Smooth muscle cell (in vitro differentiated cells): ENCODE measurements at regions not wholly inside any gene's neighbourhood (a gene's known extent, or its start where the extent isn't known, plus 50 kb on each side); places are given as distances from the start of the nearest gene placed in this dataset.

ENCODE experiments used
- DNase-seq: peaks from one replicate; lab custom pipeline; 2025; ENCODE audit not compliant: unreplicated experiment; lab: John Stamatoyannopoulos, UW
- H2AFZ ChIP-seq: fragments of 200-600 bp; sonication (generic); 2 replicates; pipeline ENCODE4 v1.6.0; 2016; ENCODE audit warnings: antibody characterized with exemption, low read depth, mild to moderate bottlenecking
- H3F3A ChIP-seq: fragments of 200-600 bp; sonication (generic); 2 replicates; pipeline ENCODE4 v1.6.0; 2017; ENCODE audit warnings: antibody characterized with exemption, low read depth
- H3K27ac ChIP-seq: fragments of 200-600 bp; sonication (generic); 2 replicates; pipeline ENCODE4 v1.5.1; 2016; ENCODE audit warnings: low read depth, mild to moderate bottlenecking
- H3K27me3 ChIP-seq: fragments of 200-600 bp; sonication (generic); 2 replicates; pipeline ENCODE4 v1.6.1; 2016; ENCODE audit warnings: low read depth, mild to moderate bottlenecking
- H3K36me3 ChIP-seq: fragments of 200-600 bp; sonication (generic); 2 replicates; pipeline ENCODE4 v1.5.1; 2016; ENCODE audit warnings: low read depth
- H3K4me1 ChIP-seq: fragments of 200-600 bp; sonication (generic); 2 replicates; pipeline ENCODE4 v1.5.1; 2016; ENCODE audit warnings: low read depth
- H3K4me2 ChIP-seq: fragments of 200-600 bp; sonication (generic); 2 replicates; pipeline ENCODE4 v1.6.0; 2016; ENCODE audit warnings: mild to moderate bottlenecking
- H3K4me3 ChIP-seq: fragments of 200-600 bp; sonication (generic); 2 replicates; pipeline ENCODE4 v1.5.1; 2016; ENCODE audit warnings: mild to moderate bottlenecking
- H3K79me2 ChIP-seq: fragments of 200-600 bp; sonication (generic); 2 replicates; pipeline ENCODE4 v1.6.0; 2016; ENCODE audit warnings: low read depth, mild to moderate bottlenecking
- H3K9ac ChIP-seq: fragments of 200-600 bp; sonication (generic); 2 replicates; pipeline ENCODE4 v1.6.0; 2016; ENCODE audit warnings: low read depth
- H3K9me3 ChIP-seq: fragments of 200-600 bp; sonication (generic); replicated peaks from 2 replicates; pipeline ENCODE4 v1.5.1; 2016; ENCODE audit warnings: low read depth
- H4K20me1 ChIP-seq: fragments of 200-600 bp; sonication (generic); 2 replicates; pipeline ENCODE4 v1.6.0; 2016; ENCODE audit warnings: low read depth
- CTCF ChIP-seq: fragments of 200-600 bp; sonication (generic); IDR thresholded peaks from 2 replicates; pipeline ENCODE4 v1.5.1; 2017; ENCODE audit warnings: borderline replicate concordance, mild to moderate bottlenecking, antibody characterized with exemption; ENCODE audit not compliant: insufficient read depth, poor library complexity, severe bottlenecking
- WGBS: methylation state at CpG from one replicate; pipeline ENCODE4 v1.1.7; 2016; ENCODE audit warnings: low lambda C conversion rate; 5-methylcytosine and 5-hydroxymethylcytosine counted together

DNA sequence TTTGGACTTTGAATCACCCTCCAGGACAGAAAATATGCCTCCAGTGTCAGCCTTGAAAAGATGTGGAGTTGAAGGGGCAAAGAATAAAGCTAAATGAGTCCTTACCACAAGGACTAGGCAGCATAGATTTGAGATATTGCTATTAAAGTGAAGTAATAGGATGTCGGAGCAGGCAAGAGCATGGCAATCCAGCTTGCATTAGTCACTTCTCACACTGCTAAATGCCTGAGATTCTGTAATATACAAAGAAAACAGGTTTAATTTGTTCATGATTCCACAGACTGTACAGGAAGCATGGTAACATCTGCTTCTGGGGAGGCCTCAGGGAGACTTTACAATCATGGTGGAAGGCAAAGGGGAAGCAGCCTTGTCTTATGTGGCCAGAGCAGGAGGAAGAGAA, 109.8 kb upstream of the PCDH7 start:
- TF ChIP-seq CTCF = no peak
- Histone ChIP-seq H3F3A (no peaks in the 10 kb centered on the region), H3K4me1 (peaks cover 6% of the 10 kb centered on the region), H3K27ac (peak overlapping the region; percentile 40), H3K79me2 (no peaks in the 10 kb centered on the region), H3K4me2 (no peak overlapping the region), H3K9ac (no peak overlapping the region), H3K36me3 (no peaks in the 10 kb centered on the region), H3K27me3 (no peaks in the 10 kb centered on the region), H4K20me1 (no peaks in the 10 kb centered on the region), H2AFZ (peak overlapping the region; percentile 56), H3K9me3 (no peaks in the 10 kb centered on the region), H3K4me3 (no peak overlapping the region)
- 22% methylated on average over 1 of the region's 1 CpG for WGBS
- DNase-seq = no peak

- no peak for TF ChIP-seq CTCF
- no peaks in the 10 kb centered on the region for H3K4me1 ChIP-seq
These were observed 105.4 kb upstream of the PCDH7 start for GRCh38 chr4:30614771-30615170.

DNA sequence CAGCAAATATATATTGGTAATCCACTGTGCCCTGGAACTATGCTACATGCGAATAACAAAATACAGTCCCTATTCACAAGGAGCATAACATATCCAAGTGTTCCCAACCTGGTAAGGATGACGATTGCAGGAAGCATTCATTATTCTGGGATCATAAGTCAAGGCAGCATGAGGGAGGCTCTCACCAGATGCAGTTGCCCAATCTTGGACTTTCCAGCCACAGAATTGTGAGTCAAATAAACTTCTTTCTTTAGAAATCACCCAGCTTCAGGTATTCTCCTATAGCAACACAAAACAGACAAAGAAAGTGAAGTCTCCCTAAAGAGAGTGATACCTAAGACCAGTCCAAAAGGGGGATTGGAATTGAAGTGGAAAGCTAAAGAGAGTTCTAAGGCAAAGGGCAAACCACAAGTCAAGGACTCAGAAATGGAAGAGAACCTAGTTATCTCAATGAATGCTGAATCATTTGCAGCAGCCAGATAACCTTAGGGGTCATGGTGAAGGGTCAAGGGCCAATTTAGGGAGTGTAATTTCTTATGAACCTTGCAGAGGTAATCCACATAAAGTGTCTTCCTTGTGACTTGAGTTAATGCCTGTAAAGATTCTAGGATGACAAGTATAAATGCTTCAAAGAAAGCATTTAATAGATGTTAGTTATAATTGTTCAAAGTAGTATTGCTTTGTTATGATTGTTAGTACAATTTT, 103.1 kb upstream of the PCDH7 start:
- H3K9ac ChIP-seq = no peak overlapping the region
- no peak for DNase-seq

More at GRCh38 chr4:30614771-30615170, 105.4 kb upstream of the PCDH7 start:
- Histone ChIP-seq H4K20me1 (no peaks in the 10 kb centered on the region), H3K4me3 (no peak overlapping the region), H3K9me3 (no peaks in the 10 kb centered on the region), H3K27me3 (no peaks in the 10 kb centered on the region), H3K9ac (no peak overlapping the region), H3K36me3 (no peaks in the 10 kb centered on the region), H3K27ac (no peak overlapping the region), H3K79me2 (no peaks in the 10 kb centered on the region), H2AFZ (no peak overlapping the region), H3F3A (no peaks in the 10 kb centered on the region), H3K4me2 (no peak overlapping the region)
- DNase-seq = no peak

More for the DNA sequence above, 103.1 kb upstream of the PCDH7 start:
- H3K4me3 ChIP-seq = no peak overlapping the region
- no peaks in the 10 kb centered on the region for H3F3A ChIP-seq
- no peaks in the 10 kb centered on the region for H4K20me1 ChIP-seq
- no peaks in the 10 kb centered on the region for H3K36me3 ChIP-seq
- no peaks in the 10 kb centered on the region for H3K4me1 ChIP-seq
- no peaks in the 10 kb centered on the region for H3K79me2 ChIP-seq
- H2AFZ ChIP-seq = no peak overlapping the region
- H3K27me3 ChIP-seq = no peaks in the 10 kb centered on the region
- H3K4me2 ChIP-seq = no peak overlapping the region
- H3K27ac ChIP-seq = no peak overlapping the region
- WGBS = 76% methylated on average over 2 of the region's 2 CpGs
- no peak for TF ChIP-seq CTCF
- no peaks in the 10 kb centered on the region for H3K9me3 ChIP-seq
